ENCODE measurements at regions not wholly inside any gene's neighbourhood (a gene's known extent, or its start where the extent isn't known, plus 50 kb on each side); places are given as distances from the start of the nearest gene placed in this dataset.

DNA sequence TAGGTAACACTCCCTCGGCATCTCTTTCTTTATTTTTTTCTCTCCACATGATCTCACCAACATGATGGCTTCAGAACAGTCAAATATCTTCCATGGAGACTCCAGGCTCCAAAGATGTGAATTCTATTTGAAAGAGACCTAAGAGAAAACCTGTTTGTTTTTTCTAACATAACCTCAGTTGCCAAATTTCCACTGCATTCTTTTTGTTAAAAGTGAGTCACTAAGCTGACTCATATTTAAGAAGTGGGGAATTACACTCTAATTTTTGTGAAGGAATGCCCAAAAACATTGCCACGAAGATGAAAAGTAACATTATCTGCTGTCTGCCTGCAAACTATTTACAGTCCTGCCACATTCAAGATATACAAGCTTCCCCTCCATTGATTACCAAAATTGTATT, 1337.6 kb downstream of the LRFN5 start:
- Histone ChIP-seq H3K36me3 (ENCODE audit: insufficient read depth) (no peaks in the 10 kb centered on the region), H4K20me1 (replicated peaks; ENCODE audit: insufficient read depth) (no peaks in the 10 kb centered on the region), H3K4me2 (no peak overlapping the region), H3K4me1 (ENCODE audit: insufficient read depth) (no peaks in the 10 kb centered on the region), H3K4me3 (no peak overlapping the region), H3K27ac (ENCODE audit: low read depth) (no peak overlapping the region), H2AFZ (peak overlapping the region; percentile 39; the same call in 1 of the 2 replicates), H3F3A (replicated peaks; ENCODE audit: low read depth) (no peaks in the 10 kb centered on the region), H3K79me2 (replicated peaks; ENCODE audit: insufficient read depth) (no peaks in the 10 kb centered on the region), H3K27me3 (ENCODE audit: insufficient read depth) (no peaks in the 10 kb centered on the region), H3K9me2 (ENCODE audit: insufficient read depth) (peaks cover 12% of the 10 kb centered on the region)
- DNase-seq (ENCODE audit: low spot score) (no peak), ATAC-seq (no peak)
- no peak overlapping the region for H3K4me3 Mint-ChIP-seq
- no peak overlapping the region for H3K27ac Mint-ChIP-seq
- TF ChIP-seq CTCF (conservative IDR thresholded peaks at IDR 0.05; ENCODE audit: low read depth in 2 of 2) (no peak), ZNF462 (CRISPR knock-in tag; IDR thresholded peaks at IDR 0.05) (no peak), STAT1 (IDR thresholded peaks at IDR 0.05; ENCODE audit: unreplicated experiment) (no peak)
- H3K9me3 Mint-ChIP-seq: no peaks in the 10 kb centered on the region; the same call in none of the 3 replicates
- H3K27me3 Mint-ChIP-seq (ENCODE audit: insufficient read depth, low read depth, poor library complexity): no peaks in the 10 kb centered on the region
- H3K36me3 Mint-ChIP-seq (ENCODE audit: low read depth): no peaks in the 10 kb centered on the region; the same call in 2 of the 3 replicates
- H3K4me1 Mint-ChIP-seq: peaks cover 3% of the 10 kb centered on the region; the same call in 1 of the 3 replicates

DNA sequence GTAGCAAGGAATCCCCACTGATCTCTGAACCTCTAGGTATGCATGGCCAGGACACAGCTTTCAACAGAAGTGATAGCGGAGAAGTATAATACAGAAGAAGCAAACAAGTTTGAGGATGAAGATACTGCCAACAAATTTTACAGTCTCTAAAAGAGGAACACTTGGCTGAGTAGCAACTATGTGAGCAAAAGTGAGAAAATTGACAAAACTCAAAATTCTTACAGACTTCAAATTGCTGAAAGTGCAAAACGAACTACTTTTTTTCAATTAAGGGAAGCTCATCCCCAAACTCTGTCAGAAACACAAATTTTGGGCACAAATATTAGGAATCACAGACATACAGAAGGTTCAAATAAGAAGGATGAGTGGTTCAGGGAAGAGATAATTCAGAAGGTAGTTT, 1324.6 kb downstream of the LRFN5 start:
- H3K36me3 Mint-ChIP-seq (ENCODE audit: low read depth): no peaks in the 10 kb centered on the region
- no peak for DNase-seq (ENCODE audit: low spot score)
- no peak overlapping the region for H3K27ac ChIP-seq (ENCODE audit: low read depth)
- H3K4me1 Mint-ChIP-seq: no peaks in the 10 kb centered on the region
- H3K9me2 ChIP-seq (ENCODE audit: insufficient read depth): peaks cover 14% of the 10 kb centered on the region
- H3K4me3 Mint-ChIP-seq: no peak overlapping the region
- no peaks in the 10 kb centered on the region for H3K27me3 ChIP-seq (ENCODE audit: insufficient read depth)
- no peaks in the 10 kb centered on the region for H3F3A ChIP-seq (replicated peaks; ENCODE audit: low read depth)
- no peak overlapping the region for H3K27ac Mint-ChIP-seq
- no peaks in the 10 kb centered on the region for H4K20me1 ChIP-seq (replicated peaks; ENCODE audit: insufficient read depth)
- no peak for ATAC-seq
- H3K4me1 ChIP-seq (ENCODE audit: insufficient read depth): no peaks in the 10 kb centered on the region
- peaks cover 7% of the 10 kb centered on the region; the same call in 1 of the 3 replicates for H3K9me3 Mint-ChIP-seq
- H2AFZ ChIP-seq: peak overlapping the region; percentile 69; the same call in 1 of the 2 replicates
- H3K79me2 ChIP-seq (replicated peaks; ENCODE audit: insufficient read depth): no peaks in the 10 kb centered on the region
- no peak overlapping the region for H3K4me3 ChIP-seq
- no peaks in the 10 kb centered on the region for H3K36me3 ChIP-seq (ENCODE audit: insufficient read depth)
- no peak overlapping the region for H3K4me2 ChIP-seq
- H3K27me3 Mint-ChIP-seq (ENCODE audit: insufficient read depth, low read depth, poor library complexity): no peaks in the 10 kb centered on the region
- TF ChIP-seq CTCF (conservative IDR thresholded peaks at IDR 0.05; ENCODE audit: low read depth in 2 of 2) (no peak), NANOG (IDR thresholded peaks at IDR 0.05; ENCODE audit: borderline replicate concordance) (no peak), POLR2AphosphoS5 (IDR thresholded peaks at IDR 0.05; ENCODE audit: low read depth) (no peak), JUNB (IDR thresholded peaks at IDR 0.05; ENCODE audit: unreplicated experiment) (no peak), CREB1 (CRISPR knock-in tag; IDR thresholded peaks at IDR 0.05; ENCODE audit: low read depth) (no peak), ZNF114 (CRISPR knock-in tag; IDR thresholded peaks at IDR 0.05) (no peak)

Measured in GM23338 (cell line).